ENCODE measurements at regions not wholly inside any gene's neighbourhood (a gene's known extent, or its start where the extent isn't known, plus 50 kb on each side); places are given as distances from the start of the nearest gene placed in this dataset.

GRCh38 chr5:8961219-8961618 lies 584.7 kb downstream of the SEMA5A start:
- no peak for TF ChIP-seq TAF1 (IDR thresholded peaks at IDR 0.05; ENCODE audit: borderline replicate concordance, insufficient read depth, low read length)
- no peak for TF ChIP-seq SIN3A (IDR thresholded peaks at IDR 0.05; ENCODE audit: borderline replicate concordance, insufficient read depth, low read length)
- no peak for TF ChIP-seq FOXP2 (optimal IDR thresholded peaks at IDR 0.05; ENCODE audit: borderline replicate concordance, extremely low read depth, extremely low read length, insufficient read depth)
- no peak for TF ChIP-seq REST (IDR thresholded peaks at IDR 0.05; ENCODE audit: insufficient read depth in 1 of 2, low read depth in 2 of 2, low read length in 2 of 2)
- no peak for TF ChIP-seq POLR2AphosphoS5 (IDR thresholded peaks at IDR 0.05; ENCODE audit: low read depth, low read length)

GRCh38 chr5:8961956-8962355 lies 583.9 kb downstream of the SEMA5A start:
- TF ChIP-seq POLR2AphosphoS5 (IDR thresholded peaks at IDR 0.05; ENCODE audit: low read depth, low read length): no peak
- TF ChIP-seq TAF1 (IDR thresholded peaks at IDR 0.05; ENCODE audit: borderline replicate concordance, insufficient read depth, low read length): no peak
- no peak for TF ChIP-seq REST (IDR thresholded peaks at IDR 0.05; ENCODE audit: insufficient read depth in 1 of 2, low read depth in 2 of 2, low read length in 2 of 2)
- TF ChIP-seq FOXP2 (optimal IDR thresholded peaks at IDR 0.05; ENCODE audit: borderline replicate concordance, extremely low read depth, extremely low read length, insufficient read depth): no peak

GRCh38 chr5:8981016-8981415 lies 564.9 kb downstream of the SEMA5A start:
- TF ChIP-seq POLR2AphosphoS5 (IDR thresholded peaks at IDR 0.05; ENCODE audit: low read depth, low read length): no peak

- TF ChIP-seq REST (IDR thresholded peaks at IDR 0.05; ENCODE audit: insufficient read depth in 1 of 2, low read depth in 2 of 2, low read length in 2 of 2) (no peak), FOXP2 (optimal IDR thresholded peaks at IDR 0.05; ENCODE audit: borderline replicate concordance, extremely low read depth, extremely low read length, insufficient read depth) (no peak), POLR2AphosphoS5 (IDR thresholded peaks at IDR 0.05; ENCODE audit: low read depth, low read length) (no peak)
Measured at GRCh38 chr5:8981496-8981895, 564.4 kb downstream of the SEMA5A start.

- TF ChIP-seq FOXP2 (optimal IDR thresholded peaks at IDR 0.05; ENCODE audit: borderline replicate concordance, extremely low read depth, extremely low read length, insufficient read depth) (no peak), POLR2AphosphoS5 (IDR thresholded peaks at IDR 0.05; ENCODE audit: low read depth, low read length) (no peak), TAF1 (IDR thresholded peaks at IDR 0.05; ENCODE audit: borderline replicate concordance, insufficient read depth, low read length) (no peak), SIN3A (IDR thresholded peaks at IDR 0.05; ENCODE audit: borderline replicate concordance, insufficient read depth, low read length) (no peak), REST (IDR thresholded peaks at IDR 0.05; ENCODE audit: insufficient read depth in 1 of 2, low read depth in 2 of 2, low read length in 2 of 2) (no peak)
Measured at GRCh38 chr5:8984386-8984785, 561.5 kb downstream of the SEMA5A start.

All from PFSK-1 (cell line).